ENCODE measurements at regions not wholly inside any gene's neighbourhood (a gene's known extent, or its start where the extent isn't known, plus 50 kb on each side); places are given as distances from the start of the nearest gene placed in this dataset.

GRCh38 chr4:186789651-186790050, 66.0 kb upstream of the FAT1 start:
- Histone ChIP-seq H4K20me1 (ENCODE audit: insufficient read depth, poor library complexity, severe bottlenecking) (no peaks in the 10 kb centered on the region), H3K4me3 (no peak overlapping the region), H3K27me3 (no peaks in the 10 kb centered on the region), H3K4me2 (peak overlapping the region; percentile 3), H3K79me2 (no peaks in the 10 kb centered on the region), H2AFZ (no peak overlapping the region), H3K4me1 (ENCODE audit: insufficient read depth) (peaks cover 3% of the 10 kb centered on the region), H3K9me2 (replicated peaks; ENCODE audit: insufficient read depth) (no peaks in the 10 kb centered on the region), H3K36me3 (replicated peaks; ENCODE audit: insufficient read depth, low read depth) (no peaks in the 10 kb centered on the region), H3K9me3 (ENCODE audit: low read depth) (no peaks in the 10 kb centered on the region), H3K27ac (no peak overlapping the region)
- WGBS (ENCODE audit: low lambda C conversion rate, missing lambda C conversion rate): 82% methylated on average over 3 of the region's 3 CpGs
- TF ChIP-seq CTCF (IDR thresholded peaks at IDR 0.05; ENCODE audit: poor library complexity) (no peak), EZH2phosphoT487 (IDR thresholded peaks at IDR 0.05; ENCODE audit: low read depth, severe bottlenecking, unreplicated experiment) (no peak), EZH2 (IDR thresholded peaks at IDR 0.05; ENCODE audit: borderline replicate concordance) (no peak)
- no peak for DNase-seq (ENCODE audit: low spot score)

GRCh38 chr4:186790630-186791029, 67.0 kb upstream of the FAT1 start:
- no peaks in the 10 kb centered on the region for H4K20me1 ChIP-seq (ENCODE audit: insufficient read depth, poor library complexity, severe bottlenecking)
- H3K9me2 ChIP-seq (replicated peaks; ENCODE audit: insufficient read depth): no peaks in the 10 kb centered on the region
- H3K4me3 ChIP-seq: no peak overlapping the region
- no peak for DNase-seq (ENCODE audit: low spot score)
- H3K36me3 ChIP-seq (replicated peaks; ENCODE audit: insufficient read depth, low read depth): no peaks in the 10 kb centered on the region
- no peaks in the 10 kb centered on the region for H3K9me3 ChIP-seq (ENCODE audit: low read depth)
- no peak overlapping the region for H3K27ac ChIP-seq
- H3K4me1 ChIP-seq (ENCODE audit: insufficient read depth): peaks cover 3% of the 10 kb centered on the region
- TF ChIP-seq EZH2 (IDR thresholded peaks at IDR 0.05; ENCODE audit: borderline replicate concordance): no peak
- no peak overlapping the region for H2AFZ ChIP-seq
- no peaks in the 10 kb centered on the region for H3K27me3 ChIP-seq
- no peak overlapping the region for H3K4me2 ChIP-seq
- H3K79me2 ChIP-seq: no peaks in the 10 kb centered on the region

GRCh38 chr4:186792728-186793366, 69.2 kb upstream of the FAT1 start:
- Histone ChIP-seq H3K79me2 (no peaks in the 10 kb centered on the region), H3K4me1 (ENCODE audit: insufficient read depth) (peaks cover 3% of the 10 kb centered on the region), H3K27ac (no peak overlapping the region), H3K9me2 (replicated peaks; ENCODE audit: insufficient read depth) (no peaks in the 10 kb centered on the region), H3K4me3 (no peak overlapping the region), H3K36me3 (replicated peaks; ENCODE audit: insufficient read depth, low read depth) (no peaks in the 10 kb centered on the region), H4K20me1 (ENCODE audit: insufficient read depth, poor library complexity, severe bottlenecking) (no peaks in the 10 kb centered on the region), H3K4me2 (no peak overlapping the region), H3K27me3 (no peaks in the 10 kb centered on the region), H3K9me3 (ENCODE audit: low read depth) (no peaks in the 10 kb centered on the region), H2AFZ (no peak overlapping the region)
- no peak for TF ChIP-seq EZH2phosphoT487 (IDR thresholded peaks at IDR 0.05; ENCODE audit: low read depth, severe bottlenecking, unreplicated experiment)
- no peak for TF ChIP-seq EZH2 (IDR thresholded peaks at IDR 0.05; ENCODE audit: borderline replicate concordance)
- no peak for TF ChIP-seq CTCF (IDR thresholded peaks at IDR 0.05; ENCODE audit: poor library complexity)
- DNase-seq (ENCODE audit: low spot score): no peak
- 74% methylated on average over 2 of the region's 2 CpGs for WGBS (ENCODE audit: low lambda C conversion rate, missing lambda C conversion rate)

- no peaks in the 10 kb centered on the region for H3K9me3 ChIP-seq (ENCODE audit: low read depth)
- WGBS (ENCODE audit: low lambda C conversion rate, missing lambda C conversion rate): 46% methylated on average over 4 of the region's 4 CpGs
- H3K27ac ChIP-seq: peak overlapping the region; percentile 54
- no peak overlapping the region for H2AFZ ChIP-seq
- H3K4me3 ChIP-seq: no peak overlapping the region
- TF ChIP-seq EZH2phosphoT487 (IDR thresholded peaks at IDR 0.05; ENCODE audit: low read depth, severe bottlenecking, unreplicated experiment) (no peak), CTCF (IDR thresholded peaks at IDR 0.05; ENCODE audit: poor library complexity) (no peak), EZH2 (IDR thresholded peaks at IDR 0.05; ENCODE audit: borderline replicate concordance) (no peak)
- H4K20me1 ChIP-seq (ENCODE audit: insufficient read depth, poor library complexity, severe bottlenecking): no peaks in the 10 kb centered on the region
- no peaks in the 10 kb centered on the region for H3K27me3 ChIP-seq
- H3K9me2 ChIP-seq (replicated peaks; ENCODE audit: insufficient read depth): no peaks in the 10 kb centered on the region
- no peaks in the 10 kb centered on the region for H3K36me3 ChIP-seq (replicated peaks; ENCODE audit: insufficient read depth, low read depth)
- DNase-seq (ENCODE audit: low spot score): no peak
- H3K79me2 ChIP-seq: no peaks in the 10 kb centered on the region
- H3K4me2 ChIP-seq: peak overlapping the region; percentile 52
- peaks cover 11% of the 10 kb centered on the region for H3K4me1 ChIP-seq (ENCODE audit: insufficient read depth)
Observed at GRCh38 chr4:186798951-186799659, 75.4 kb upstream of the FAT1 start.

Measured in hepatocyte (in vitro differentiated cells).